Ishikawa (cell line): ENCODE measurements at regions not wholly inside any gene's neighbourhood (a gene's known extent, or its start where the extent isn't known, plus 50 kb on each side); places are given as distances from the start of the nearest gene placed in this dataset.

ENCODE experiments used
- EGR1 ChIP-seq: IDR thresholded peaks from 2 replicates; pipeline ENCODE4 v1.6.1; 2012
- TAF1 ChIP-seq: IDR thresholded peaks from 2 replicates; pipeline ENCODE4 v1.6.1; 2012; ENCODE audit warnings: low read depth, mild to moderate bottlenecking

DNA sequence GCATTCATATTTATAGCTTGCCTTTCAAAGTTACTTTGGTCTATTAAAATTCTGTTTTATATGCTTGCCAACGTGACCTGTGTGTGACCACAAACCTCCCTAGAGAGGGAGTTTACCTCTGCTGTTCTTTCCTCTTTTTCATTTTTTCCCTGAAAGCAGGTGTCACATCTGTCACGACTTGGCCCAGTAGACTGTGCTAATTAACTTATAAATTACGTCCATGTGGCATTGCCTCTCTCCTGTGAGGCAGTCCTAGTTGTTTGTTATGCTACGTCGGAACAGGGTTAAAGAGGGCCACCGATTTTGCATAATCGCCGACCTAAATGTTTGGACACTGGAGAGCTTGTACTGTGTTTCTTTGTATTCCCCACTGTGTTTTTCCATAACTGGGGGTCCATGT, 343.9 kb upstream of the FLRT2 start:
- TF ChIP-seq EGR1 (no peak), TAF1 (no peak)
